HEK293 (cell line): ENCODE measurements at regions not wholly inside any gene's neighbourhood (a gene's known extent, or its start where the extent isn't known, plus 50 kb on each side); places are given as distances from the start of the nearest gene placed in this dataset.

Experiments
- CTCF ChIA-PET: fragments of 350-600 bp; formaldehyde crosslinking; extraction: SDS; loops from one replicate; lab custom pipeline; 2021; ENCODE audit warnings: antibody characterized with exemption; lab: Yijun Ruan, JAX
- POLR2A ChIA-PET: fragments of 300-600 bp; formaldehyde crosslinking; extraction: SDS; loops from one replicate; lab custom pipeline; 2020; ENCODE audit warnings: antibody characterized with exemption, inconsistent platforms; lab: Yijun Ruan, JAX
- H3K27ac ChIP-seq: fragments of 200-500 bp; sonication (Bioruptor generic); 2 replicates; pipeline ENCODE4 v1.5.1; 2014; ENCODE audit warnings: low read depth, low read length, control low read depth, inconsistent platforms; ENCODE audit errors: extremely low read depth
- H3K36me3 ChIP-seq, 2 experiments: fragments of 200-500 bp in 1 of 2; sonication (Bioruptor generic) in 1 of 2; 1 replicate in 1 of 2; 2 replicates in 1 of 2; pipeline ENCODE4 v1.5.1; 2014 to 2017; ENCODE audit warnings: inconsistent platforms in 2 of 2, low read length in 2 of 2; ENCODE audit not compliant: control insufficient read depth in 2 of 2, insufficient read depth in 1 of 2
- H3K4me1 ChIP-seq: fragments of 200-500 bp; sonication (Bioruptor generic); 2 replicates; pipeline ENCODE4 v1.5.1; 2014; ENCODE audit warnings: mild to moderate bottlenecking, low read length, inconsistent platforms; ENCODE audit not compliant: control insufficient read depth, insufficient read depth
- H3K4me3 ChIP-seq: 2 replicates; pipeline ENCODE4 v1.5.1; 2011; ENCODE audit warnings: low read depth, mild to moderate bottlenecking, control low read depth, low read length, moderate library complexity
- H3K9me3 ChIP-seq: fragments of 200-500 bp; sonication (Bioruptor generic); 2 replicates; pipeline ENCODE4 v1.5.1; 2014; ENCODE audit warnings: low read depth, low read length, inconsistent platforms; ENCODE audit not compliant: control insufficient read depth, insufficient read depth
- GLI2 ChIP-seq: fragments of 450-650 bp; formaldehyde crosslinking; IDR thresholded peaks from 2 replicates; pipeline ENCODE4; 2017; ENCODE audit warnings: missing biosample characterization, missing genetic modification characterization, low read depth, borderline replicate concordance
- PRDM1 ChIP-seq: fragments of 450-650 bp; formaldehyde crosslinking; IDR thresholded peaks from 2 replicates; pipeline ENCODE4; 2016; ENCODE audit warnings: missing biosample characterization, missing genetic modification characterization
- PRDM2 ChIP-seq: fragments of 450-650 bp; formaldehyde crosslinking; IDR thresholded peaks from 2 replicates; pipeline ENCODE4 v1.5.1; 2016; ENCODE audit warnings: missing biosample characterization, missing genetic modification characterization, borderline replicate concordance
- RBAK ChIP-seq: fragments of 450-650 bp; formaldehyde crosslinking; IDR thresholded peaks from 2 replicates; pipeline ENCODE4 v1.5.1; 2016; ENCODE audit warnings: missing biosample characterization, missing genetic modification characterization
- SETDB1 ChIP-seq: IDR thresholded peaks from one replicate; pipeline ENCODE4 v1.6.1; 2017; ENCODE audit warnings: mild to moderate bottlenecking, low read length, moderate library complexity, mixed read lengths; ENCODE audit not compliant: insufficient read length
- ZBTB17 ChIP-seq: fragments of 450-650 bp; formaldehyde crosslinking; IDR thresholded peaks from 2 replicates; pipeline ENCODE4 v1.5.1; 2016; ENCODE audit warnings: missing biosample characterization, missing genetic modification characterization
- ZNF112 ChIP-seq: fragments of 450-650 bp; formaldehyde crosslinking; IDR thresholded peaks from 2 replicates; pipeline ENCODE4 v1.5.0; 2017; ENCODE audit warnings: missing biosample characterization, missing genetic modification characterization
- ZNF157 ChIP-seq: fragments of 450-650 bp; formaldehyde crosslinking; IDR thresholded peaks from 2 replicates; pipeline ENCODE4 v1.5.1; 2016; ENCODE audit warnings: missing biosample characterization, missing genetic modification characterization
- ZNF2 ChIP-seq: fragments of 450-650 bp; formaldehyde crosslinking; IDR thresholded peaks from 2 replicates; pipeline ENCODE4 v1.5.1; 2016; ENCODE audit warnings: missing biosample characterization, missing genetic modification characterization
- ZNF274 ChIP-seq, 2 experiments: fragments of 200-500 bp in 1 of 2; fragments of 450-650 bp in 1 of 2; sonication (Bioruptor generic) in 1 of 2; formaldehyde crosslinking in 1 of 2; IDR thresholded peaks; 2 replicates each; pipeline versions ENCODE4 v1.5.1 to v1.6.1; 2014 to 2016; ENCODE audit warnings: borderline replicate concordance in 1 of 2, inconsistent platforms in 1 of 2, low read length in 1 of 2, missing biosample characterization in 1 of 2, missing genetic modification characterization in 1 of 2
- ZNF341 ChIP-seq: fragments of 450-650 bp; formaldehyde crosslinking; IDR thresholded peaks from 2 replicates; pipeline ENCODE4; 2016; ENCODE audit warnings: low read depth, missing biosample characterization, missing genetic modification characterization
- ZNF394 ChIP-seq: fragments of 450-650 bp; formaldehyde crosslinking; IDR thresholded peaks from 2 replicates; pipeline ENCODE4 v1.5.1; 2016; ENCODE audit warnings: missing biosample characterization, missing genetic modification characterization, mild to moderate bottlenecking, moderate library complexity, borderline replicate concordance
- ZNF510 ChIP-seq: fragments of 450-650 bp; formaldehyde crosslinking; IDR thresholded peaks from 2 replicates; pipeline ENCODE4 v1.5.1; 2018; ENCODE audit warnings: mild to moderate bottlenecking, missing genetic modification characterization, missing biosample characterization; ENCODE audit not compliant: insufficient replicate concordance
- ZNF529 ChIP-seq: fragments of 450-650 bp; formaldehyde crosslinking; IDR thresholded peaks from 2 replicates; pipeline ENCODE4 v1.5.1; 2017; ENCODE audit warnings: missing genetic modification characterization, missing biosample characterization; ENCODE audit not compliant: insufficient replicate concordance
- ZNF549 ChIP-seq: fragments of 450-650 bp; IDR thresholded peaks from 2 replicates; pipeline ENCODE4 v1.5.1; 2018; ENCODE audit warnings: missing biosample characterization, missing genetic modification characterization, mild to moderate bottlenecking, inconsistent platforms, moderate library complexity
- ZNF571 ChIP-seq: fragments of 450-650 bp; formaldehyde crosslinking; IDR thresholded peaks from 2 replicates; pipeline ENCODE4 v1.5.0; 2017; ENCODE audit warnings: missing biosample characterization, missing genetic modification characterization
- ZNF747 ChIP-seq: fragments of 450-650 bp; formaldehyde crosslinking; IDR thresholded peaks from 2 replicates; pipeline ENCODE4 v1.5.1; 2016; ENCODE audit warnings: missing biosample characterization, missing genetic modification characterization
- ZNF792 ChIP-seq: fragments of 450-650 bp; formaldehyde crosslinking; IDR thresholded peaks from 2 replicates; pipeline ENCODE4 v1.5.1; 2016; ENCODE audit warnings: missing biosample characterization, missing genetic modification characterization
- ZXDB ChIP-seq: fragments of 450-650 bp; formaldehyde crosslinking; IDR thresholded peaks from 2 replicates; pipeline ENCODE4 v1.5.1; 2016; ENCODE audit warnings: missing biosample characterization, missing genetic modification characterization
- TF ChIP-seq, protein P1 (sequence below): fragments of 450-650 bp; formaldehyde crosslinking; IDR thresholded peaks from 2 replicates; pipeline ENCODE4 v1.5.1; 2017; ENCODE audit warnings: missing biosample characterization, missing genetic modification characterization
- TF ChIP-seq, protein P2 (sequence below): fragments of 450-650 bp; formaldehyde crosslinking; IDR thresholded peaks from 2 replicates; pipeline ENCODE4 v1.5.1; 2016; ENCODE audit warnings: missing biosample characterization, missing genetic modification characterization, borderline replicate concordance
- TF ChIP-seq, protein P3 (sequence below): fragments of 450-650 bp; formaldehyde crosslinking; IDR thresholded peaks from 2 replicates; pipeline ENCODE4 v1.5.1; 2016; ENCODE audit warnings: missing biosample characterization, missing genetic modification characterization

DNA sequence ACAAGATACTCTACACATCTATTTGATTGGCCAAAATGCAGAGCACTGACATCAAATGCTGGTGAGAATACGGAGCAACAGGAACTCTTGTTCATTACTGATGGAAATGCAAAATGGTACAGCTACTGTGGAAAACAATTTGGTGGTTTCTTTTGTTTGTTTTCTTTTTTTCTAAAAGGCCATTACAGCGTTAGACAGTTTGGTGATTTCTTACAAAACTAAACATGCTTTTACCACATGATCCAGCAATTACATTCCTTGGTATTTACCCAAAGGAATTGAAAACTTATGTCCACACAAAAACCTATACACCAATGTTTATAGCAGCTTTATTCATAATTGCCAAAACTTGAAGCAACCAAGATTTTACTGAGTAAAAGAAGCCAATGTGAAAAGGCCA lies 66.4 kb upstream of the FBXO28 start (continued):
- TF ChIP-seq ZXDB (tag by site-specific recombination), result no peak

- no peaks in the 10 kb centered on the region for H3K36me3 ChIP-seq
- H3K27ac ChIP-seq, result no peak overlapping the region
- ChIA-PET CTCF (interaction anchor here (0.5 to 0.7 kb wide), 4 partner anchors 17 to 1345 kb away, joined by 3 to 5 read pairs (median 3); no protein-coding TSS in a partner anchor), POLR2A (no interaction called here)
- H3K9me3 ChIP-seq, result no peaks in the 10 kb centered on the region
- no peaks in the 10 kb centered on the region for H3K4me1 ChIP-seq
- no peak for TF ChIP-seq SETDB1
- no peak for TF ChIP-seq ZNF510 (tag by site-specific recombination)
- TF ChIP-seq ZNF112 (tag by site-specific recombination), result no peak
- TF ChIP-seq PRDM1 (tag by site-specific recombination), result no peak
- no peak for TF ChIP-seq ZNF747 (tag by site-specific recombination)
- no peak for TF ChIP-seq ZNF157 (tag by site-specific recombination)
- H3K4me3 ChIP-seq, result no peak overlapping the region
These were observed 68.4 kb upstream of the FBXO28 start for GRCh38 chr1:224045556-224045955.

GRCh38 chr1:224044420-224044819 lies 69.5 kb upstream of the FBXO28 start:
- Histone ChIP-seq H3K36me3 (no peaks in the 10 kb centered on the region), H3K4me3 (no peak overlapping the region), H3K4me1 (no peaks in the 10 kb centered on the region), H3K9me3 (no peaks in the 10 kb centered on the region), H3K27ac (no peak overlapping the region)
- TF ChIP-seq PRDM2 (tag by site-specific recombination), result no peak
- no peak for TF ChIP-seq ZBTB17 (tag by site-specific recombination)
- TF ChIP-seq, protein P1, sequence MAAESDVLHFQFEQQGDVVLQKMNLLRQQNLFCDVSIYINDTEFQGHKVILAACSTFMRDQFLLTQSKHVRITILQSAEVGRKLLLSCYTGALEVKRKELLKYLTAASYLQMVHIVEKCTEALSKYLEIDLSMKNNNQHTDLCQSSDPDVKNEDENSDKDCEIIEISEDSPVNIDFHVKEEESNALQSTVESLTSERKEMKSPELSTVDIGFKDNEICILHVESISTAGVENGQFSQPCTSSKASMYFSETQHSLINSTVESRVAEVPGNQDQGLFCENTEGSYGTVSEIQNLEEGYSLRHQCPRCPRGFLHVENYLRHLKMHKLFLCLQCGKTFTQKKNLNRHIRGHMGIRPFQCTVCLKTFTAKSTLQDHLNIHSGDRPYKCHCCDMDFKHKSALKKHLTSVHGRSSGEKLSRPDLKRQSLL (tag by site-specific recombination), result no peak
- no peak for TF ChIP-seq ZNF571
- TF ChIP-seq ZNF341, result no peak
- no peak for TF ChIP-seq ZNF394
- no peak for TF ChIP-seq ZNF792
- no peak for TF ChIP-seq GLI2 (tag by site-specific recombination)
- TF ChIP-seq RBAK (tag by site-specific recombination), result no peak
- TF ChIP-seq ZNF274 (IDR thresholded peaks at IDR 0.05; ENCODE audit: low read length), result no peak
- no peak for TF ChIP-seq ZNF274 (tag by site-specific recombination; IDR thresholded peaks at IDR 0.05; ENCODE audit: borderline replicate concordance)
- no peak for TF ChIP-seq ZNF2
- TF ChIP-seq ZNF549, result no peak
- TF ChIP-seq, protein P2, sequence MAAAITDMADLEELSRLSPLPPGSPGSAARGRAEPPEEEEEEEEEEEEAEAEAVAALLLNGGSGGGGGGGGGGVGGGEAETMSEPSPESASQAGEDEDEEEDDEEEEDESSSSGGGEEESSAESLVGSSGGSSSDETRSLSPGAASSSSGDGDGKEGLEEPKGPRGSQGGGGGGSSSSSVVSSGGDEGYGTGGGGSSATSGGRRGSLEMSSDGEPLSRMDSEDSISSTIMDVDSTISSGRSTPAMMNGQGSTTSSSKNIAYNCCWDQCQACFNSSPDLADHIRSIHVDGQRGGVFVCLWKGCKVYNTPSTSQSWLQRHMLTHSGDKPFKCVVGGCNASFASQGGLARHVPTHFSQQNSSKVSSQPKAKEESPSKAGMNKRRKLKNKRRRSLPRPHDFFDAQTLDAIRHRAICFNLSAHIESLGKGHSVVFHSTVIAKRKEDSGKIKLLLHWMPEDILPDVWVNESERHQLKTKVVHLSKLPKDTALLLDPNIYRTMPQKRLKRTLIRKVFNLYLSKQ (tag by site-specific recombination), result no peak
- TF ChIP-seq, protein P3, sequence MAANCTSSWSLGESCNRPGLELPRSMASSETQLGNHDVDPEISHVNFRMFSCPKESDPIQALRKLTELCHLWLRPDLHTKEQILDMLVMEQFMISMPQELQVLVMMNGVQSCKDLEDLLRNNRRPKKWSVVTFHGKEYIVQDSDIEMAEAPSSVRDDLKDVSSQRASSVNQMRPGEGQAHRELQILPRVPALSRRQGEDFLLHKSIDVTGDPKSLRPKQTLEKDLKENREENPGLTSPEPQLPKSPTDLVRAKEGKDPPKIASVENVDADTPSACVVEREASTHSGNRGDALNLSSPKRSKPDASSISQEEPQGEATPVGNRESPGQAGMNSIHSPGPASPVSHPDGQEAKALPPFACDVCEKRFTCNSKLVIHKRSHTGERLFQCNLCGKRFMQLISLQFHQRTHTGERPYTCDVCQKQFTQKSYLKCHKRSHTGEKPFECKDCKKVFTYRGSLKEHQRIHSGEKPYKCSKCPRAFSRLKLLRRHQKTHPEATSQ (tag by site-specific recombination), result no peak
- no peak for TF ChIP-seq ZNF747 (tag by site-specific recombination)
- TF ChIP-seq ZNF529 (tag by site-specific recombination), result no peak
- CTCF ChIA-PET, result no interaction called here
- POLR2A ChIA-PET, result no interaction called here
